ENCODE measurements at regions not wholly inside any gene's neighbourhood (a gene's known extent, or its start where the extent isn't known, plus 50 kb on each side); places are given as distances from the start of the nearest gene placed in this dataset.

DNA sequence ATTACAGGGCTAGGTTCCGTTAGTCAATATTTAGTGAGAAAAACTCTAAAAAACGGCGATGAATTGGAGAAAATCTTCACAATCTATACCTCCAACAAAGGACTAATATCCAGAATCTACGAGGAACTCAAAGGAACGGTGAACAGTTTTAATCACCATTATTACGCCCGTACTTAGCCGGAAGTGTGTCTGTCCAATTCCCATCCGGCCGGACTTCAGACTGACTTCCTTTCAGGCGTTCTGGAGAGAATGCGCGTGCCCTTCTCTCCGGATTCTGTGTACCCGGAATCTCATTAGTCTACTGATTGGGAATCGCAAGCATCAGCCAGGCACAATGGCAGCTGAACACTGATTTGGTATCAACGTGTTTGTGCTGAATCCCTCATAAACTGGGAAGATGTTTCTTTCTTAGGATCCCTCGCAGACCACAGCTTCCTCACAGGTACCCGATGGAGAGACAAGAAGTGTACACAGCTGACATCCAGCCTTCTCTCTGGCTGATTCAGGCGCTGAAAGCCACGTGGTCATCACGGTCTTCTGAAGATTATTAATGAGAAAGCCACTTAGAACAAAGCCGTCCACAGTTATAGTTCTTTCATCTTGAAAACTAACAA is 239.9 kb downstream of the ZNF516 start:
- ATAC-seq (ENCODE audit: insufficient number of reproducible peaks, low FRiP score, low read depth) (no peak), DNase-seq (ENCODE audit: low spot score) (no peak)
- no peaks in the 10 kb centered on the region for H3K36me3 ChIP-seq
- H3K9me3 ChIP-seq = no peaks in the 10 kb centered on the region
- H3K27me3 ChIP-seq (replicated peaks; ENCODE audit: insufficient read depth) = no peaks in the 10 kb centered on the region
- H3K27ac ChIP-seq = no peak overlapping the region
- H3K4me1 ChIP-seq (ENCODE audit: control insufficient read depth in 1 of 2, low read depth in 2 of 2) = peaks cover 0 to 6% of the 10 kb centered on the region in 2 donors
- TF ChIP-seq, protein P1, sequence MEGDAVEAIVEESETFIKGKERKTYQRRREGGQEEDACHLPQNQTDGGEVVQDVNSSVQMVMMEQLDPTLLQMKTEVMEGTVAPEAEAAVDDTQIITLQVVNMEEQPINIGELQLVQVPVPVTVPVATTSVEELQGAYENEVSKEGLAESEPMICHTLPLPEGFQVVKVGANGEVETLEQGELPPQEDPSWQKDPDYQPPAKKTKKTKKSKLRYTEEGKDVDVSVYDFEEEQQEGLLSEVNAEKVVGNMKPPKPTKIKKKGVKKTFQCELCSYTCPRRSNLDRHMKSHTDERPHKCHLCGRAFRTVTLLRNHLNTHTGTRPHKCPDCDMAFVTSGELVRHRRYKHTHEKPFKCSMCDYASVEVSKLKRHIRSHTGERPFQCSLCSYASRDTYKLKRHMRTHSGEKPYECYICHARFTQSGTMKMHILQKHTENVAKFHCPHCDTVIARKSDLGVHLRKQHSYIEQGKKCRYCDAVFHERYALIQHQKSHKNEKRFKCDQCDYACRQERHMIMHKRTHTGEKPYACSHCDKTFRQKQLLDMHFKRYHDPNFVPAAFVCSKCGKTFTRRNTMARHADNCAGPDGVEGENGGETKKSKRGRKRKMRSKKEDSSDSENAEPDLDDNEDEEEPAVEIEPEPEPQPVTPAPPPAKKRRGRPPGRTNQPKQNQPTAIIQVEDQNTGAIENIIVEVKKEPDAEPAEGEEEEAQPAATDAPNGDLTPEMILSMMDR (IDR thresholded peaks at IDR 0.05) = no peak
- no peak overlapping the region for H3K4me3 ChIP-seq

- Histone ChIP-seq H3K27ac (no peak overlapping the region), H3K36me3 (no peaks in the 10 kb centered on the region), H3K27me3 (replicated peaks; ENCODE audit: insufficient read depth) (no peaks in the 10 kb centered on the region), H3K4me1 (ENCODE audit: control insufficient read depth in 1 of 2, low read depth in 2 of 2) (peaks cover 0 to 6% of the 10 kb centered on the region in 2 donors), H3K9me3 (no peaks in the 10 kb centered on the region), H3K4me3 (no peak overlapping the region)
- DNase-seq (ENCODE audit: low spot score) (no peak), ATAC-seq (ENCODE audit: insufficient number of reproducible peaks, low FRiP score, low read depth) (no peak)
- TF ChIP-seq, protein P1 (IDR thresholded peaks at IDR 0.05) = no peak
These were observed 242.2 kb downstream of the ZNF516 start for GRCh38 chr18:76252880-76253279.

GRCh38 chr18:76252139-76252538 is 242.9 kb downstream of the ZNF516 start:
- Histone ChIP-seq H3K4me3 (no peak overlapping the region), H3K9me3 (no peaks in the 10 kb centered on the region), H3K4me1 (ENCODE audit: control insufficient read depth in 1 of 2, low read depth in 2 of 2) (peaks cover 0 to 6% of the 10 kb centered on the region in 2 donors), H3K27me3 (replicated peaks; ENCODE audit: insufficient read depth) (no peaks in the 10 kb centered on the region), H3K27ac (no peak overlapping the region), H3K36me3 (no peaks in the 10 kb centered on the region)
- ATAC-seq (ENCODE audit: insufficient number of reproducible peaks, low FRiP score, low read depth) = no peak
- TF ChIP-seq, protein P1 (IDR thresholded peaks at IDR 0.05) = no peak
- no peak for DNase-seq (ENCODE audit: low spot score)

DNA sequence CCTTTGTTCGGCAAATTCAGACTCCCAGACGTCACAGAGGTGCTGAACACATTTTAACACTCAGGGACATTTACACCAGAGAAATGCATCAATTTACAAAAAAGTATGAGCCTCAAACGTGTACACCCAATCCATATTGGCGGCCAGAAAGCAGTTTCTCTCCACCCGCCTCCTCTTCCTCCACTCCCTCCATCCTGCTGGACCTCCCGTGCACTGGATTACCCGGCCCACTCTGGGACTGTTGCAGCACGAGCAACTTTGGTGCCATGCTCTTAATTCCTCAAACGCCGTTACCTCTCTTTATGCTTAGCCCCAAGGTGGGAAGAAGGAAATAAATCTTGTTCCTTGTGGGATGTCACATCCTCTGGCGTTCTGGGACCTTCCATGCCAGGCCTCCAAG is 243.4 kb downstream of the ZNF516 start:
- Histone ChIP-seq H3K4me1 (ENCODE audit: control insufficient read depth in 1 of 2, low read depth in 2 of 2) (peaks cover 0 to 4% of the 10 kb centered on the region in 2 donors), H3K27me3 (replicated peaks; ENCODE audit: insufficient read depth) (no peaks in the 10 kb centered on the region), H3K4me3 (no peak overlapping the region), H3K27ac (no peak overlapping the region), H3K9me3 (no peaks in the 10 kb centered on the region), H3K36me3 (no peaks in the 10 kb centered on the region)
- DNase-seq (ENCODE audit: low spot score) (no peak), ATAC-seq (ENCODE audit: insufficient number of reproducible peaks, low FRiP score, low read depth) (no peak)
- TF ChIP-seq, protein P1 (IDR thresholded peaks at IDR 0.05) = no peak

DNA sequence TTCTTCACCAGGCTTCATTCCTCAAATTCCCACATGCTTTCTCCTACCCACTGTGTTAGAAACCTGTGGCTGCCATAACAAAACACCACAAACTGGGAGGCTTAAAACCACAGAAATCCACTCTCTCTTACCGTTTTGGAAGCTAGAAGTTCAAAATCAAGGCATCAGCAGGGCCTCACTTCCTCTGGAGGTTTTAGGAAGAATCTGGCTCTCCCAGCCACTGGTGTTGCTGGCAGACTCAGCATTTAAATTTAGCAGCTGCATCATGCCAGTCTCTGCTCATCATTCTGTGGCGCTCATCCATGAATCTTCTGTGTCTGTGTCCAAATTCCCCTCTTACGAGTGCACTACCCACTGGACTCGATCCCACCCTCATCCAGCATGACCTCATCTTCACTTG is 248.5 kb downstream of the ZNF516 start:
- H3K9me3 ChIP-seq = no peaks in the 10 kb centered on the region
- TF ChIP-seq, protein P1 (IDR thresholded peaks at IDR 0.05) = no peak
- no peaks in the 10 kb centered on the region for H3K4me1 ChIP-seq (ENCODE audit: control insufficient read depth in 1 of 2, low read depth in 2 of 2)
- no peaks in the 10 kb centered on the region for H3K27me3 ChIP-seq (replicated peaks; ENCODE audit: insufficient read depth)
- no peak overlapping the region for H3K4me3 ChIP-seq
- DNase-seq (ENCODE audit: low spot score) = no peak
- no peak overlapping the region for H3K27ac ChIP-seq
- H3K36me3 ChIP-seq = no peaks in the 10 kb centered on the region
- no peak for ATAC-seq (ENCODE audit: insufficient number of reproducible peaks, low FRiP score, low read depth)

Data from thoracic aorta (tissue), 2 donors.